GM12873 (cell line): ENCODE measurements at regions not wholly inside any gene's neighbourhood (a gene's known extent, or its start where the extent isn't known, plus 50 kb on each side); places are given as distances from the start of the nearest gene placed in this dataset.

Source experiments
- CTCF ChIP-seq: IDR thresholded peaks from 2 replicates; pipeline ENCODE4 v1.5.1; 2012; ENCODE audit warnings: low read depth, mild to moderate bottlenecking, moderate library complexity, low read length, control low read depth; ENCODE audit not compliant: insufficient read depth; ENCODE audit errors: missing control alignments

GRCh38 chr7:32158076-32158475, 87.9 kb upstream of the PDE1C start:
- no peak for TF ChIP-seq CTCF

- no peak for TF ChIP-seq CTCF
Observed at GRCh38 chr7:32155712-32156111, 85.5 kb upstream of the PDE1C start.

- TF ChIP-seq CTCF, result no peak
Observed at GRCh38 chr7:32154797-32155196, 84.6 kb upstream of the PDE1C start.

- no peak for TF ChIP-seq CTCF
Observed at GRCh38 chr7:32153006-32153405, 82.8 kb upstream of the PDE1C start.

GRCh38 chr7:32152576-32152975, 82.4 kb upstream of the PDE1C start:
- no peak for TF ChIP-seq CTCF

GRCh38 chr7:32150589-32150988, 80.4 kb upstream of the PDE1C start:
- TF ChIP-seq CTCF, result no peak

- no peak for TF ChIP-seq CTCF
Observed at GRCh38 chr7:32150039-32150438, 79.8 kb upstream of the PDE1C start.

GRCh38 chr7:32147546-32148268, 77.5 kb upstream of the PDE1C start:
- TF ChIP-seq CTCF, result no peak
